ENCODE measurements at regions not wholly inside any gene's neighbourhood (a gene's known extent, or its start where the extent isn't known, plus 50 kb on each side); places are given as distances from the start of the nearest gene placed in this dataset.

GRCh38 chr7:114802632-114803031 is 119.3 kb upstream of the MDFIC start:
- BruUV-seq (replicated peaks) = no TSS peak
- CTCF ChIA-PET (ENCODE audit: low intra/inter-chr PET ratio) = no interaction called here
- ATAC-seq (no peak), DNase-seq (ENCODE audit: extremely low read depth in 1 of 4, low spot score in 3 of 4) (no peak), FAIRE-seq (no peak)
- no peaks in the 10 kb centered on the region for H4K20me1 ChIP-seq (replicated peaks; ENCODE audit: control insufficient read depth, insufficient read depth, low read length)
- no peaks in the 10 kb centered on the region for H3K9me1 ChIP-seq (ENCODE audit: control insufficient read depth, insufficient read depth, low read length)
- no peak overlapping the region for H3K4me2 ChIP-seq (ENCODE audit: insufficient read depth, low read length)
- H3K27ac ChIP-seq (ENCODE audit: extremely low read depth, low read depth, low read length) = no peak overlapping the region
- intact Hi-C loops (cut with micrococcal nuclease) (no loop called here), in situ Hi-C loops (cut with MboI) (no loop called here)
- H2AFZ ChIP-seq (ENCODE audit: low read depth, low read length) = no peak overlapping the region
- 3% methylated on average over 4 of the region's 4 CpGs for WGBS (ENCODE audit: insufficient coverage, low coverage, missing lambda C conversion rate)
- no peaks in the 10 kb centered on the region for H3K79me2 ChIP-seq (ENCODE audit: control insufficient read depth, insufficient read depth, low read length)
- TF ChIP-seq MYC (IDR thresholded peaks at IDR 0.05; ENCODE audit: low read depth, low read length) (no peak), MYC (CRISPR knock-in tag; IDR thresholded peaks at IDR 0.05; ENCODE audit: borderline replicate concordance, low read depth) (no peak), GATAD2B (IDR thresholded peaks at IDR 0.05; ENCODE audit: borderline replicate concordance) (no peak), ZNF384 (IDR thresholded peaks at IDR 0.05; ENCODE audit: low read depth, low read length) (no peak)
- H3K36me3 ChIP-seq (ENCODE audit: control insufficient read depth, insufficient read depth, low read length) = no peaks in the 10 kb centered on the region
- no peaks in the 10 kb centered on the region for H3K9me3 ChIP-seq (replicated peaks; ENCODE audit: control insufficient read depth, insufficient read depth, low read depth, low read length)
- no peak overlapping the region for H3K9ac ChIP-seq (ENCODE audit: insufficient read depth in 1 of 2, low read depth in 2 of 2, low read length in 2 of 2)
- H3K4me1 ChIP-seq (replicated peaks in 1 of 2; ENCODE audit: control insufficient read depth in 2 of 2, insufficient read depth in 2 of 2, low read length in 2 of 2) = no peaks in the 10 kb centered on the region
- no peak overlapping the region for H3K4me3 ChIP-seq
- no peaks in the 10 kb centered on the region for H3K27me3 ChIP-seq (ENCODE audit: control insufficient read depth in 2 of 2, insufficient read depth in 2 of 2, low read length in 2 of 2)
- POLR2A ChIA-PET = no interaction called here

- H3K27me3 ChIP-seq (ENCODE audit: control insufficient read depth in 2 of 2, insufficient read depth in 2 of 2, low read length in 2 of 2) = no peaks in the 10 kb centered on the region
- H4K20me1 ChIP-seq (replicated peaks; ENCODE audit: control insufficient read depth, insufficient read depth, low read length) = no peaks in the 10 kb centered on the region
- no peaks in the 10 kb centered on the region for H3K36me3 ChIP-seq (ENCODE audit: control insufficient read depth, insufficient read depth, low read length)
- ChIA-PET POLR2A (no interaction called here), CTCF (ENCODE audit: low intra/inter-chr PET ratio) (no interaction called here)
- no peak for FAIRE-seq
- no peaks in the 10 kb centered on the region for H3K4me1 ChIP-seq (replicated peaks in 1 of 2; ENCODE audit: control insufficient read depth in 2 of 2, insufficient read depth in 2 of 2, low read length in 2 of 2)
- TF ChIP-seq TFE3 (CRISPR knock-in tag; IDR thresholded peaks at IDR 0.05) (peak; percentile 37), SP1 (CRISPR knock-in tag; IDR thresholded peaks at IDR 0.05) (no peak)
- no peak overlapping the region for H3K4me2 ChIP-seq (ENCODE audit: insufficient read depth, low read length)
- no peak overlapping the region for H2AFZ ChIP-seq (ENCODE audit: low read depth, low read length)
- BruUV-seq (replicated peaks) = no TSS peak
- no peak for ATAC-seq
- no peaks in the 10 kb centered on the region for H3K9me3 ChIP-seq (replicated peaks; ENCODE audit: control insufficient read depth, insufficient read depth, low read depth, low read length)
- no peak overlapping the region for H3K4me3 ChIP-seq
- no peak for DNase-seq (ENCODE audit: extremely low read depth in 1 of 4, low spot score in 3 of 4)
- H3K9me1 ChIP-seq (ENCODE audit: control insufficient read depth, insufficient read depth, low read length) = no peaks in the 10 kb centered on the region
- 0% methylated on average over 2 of the region's 2 CpGs for WGBS (ENCODE audit: insufficient coverage, low coverage, missing lambda C conversion rate)
- in situ Hi-C loops (cut with MboI) (no loop called here), intact Hi-C loops (cut with micrococcal nuclease) (no loop called here)
- H3K79me2 ChIP-seq (ENCODE audit: control insufficient read depth, insufficient read depth, low read length) = no peaks in the 10 kb centered on the region
- H3K27ac ChIP-seq (ENCODE audit: extremely low read depth, low read depth, low read length) = no peak overlapping the region
- no peak overlapping the region for H3K9ac ChIP-seq (ENCODE audit: insufficient read depth in 1 of 2, low read depth in 2 of 2, low read length in 2 of 2)
Measured at GRCh38 chr7:114806590-114807162, 115.2 kb upstream of the MDFIC start.
